H9 (cell line): ENCODE measurements at regions not wholly inside any gene's neighbourhood (a gene's known extent, or its start where the extent isn't known, plus 50 kb on each side); places are given as distances from the start of the nearest gene placed in this dataset.

Experiments used
- DNase-seq: peaks from one replicate; pipeline ENCODE4 v3.0.0-alpha.2; 2017
- H2AFZ ChIP-seq: one replicate; pipeline ENCODE4 v1.6.1; 2013; ENCODE audit warnings: mild to moderate bottlenecking, low read length, control low read depth, moderate library complexity
- H2AK5ac ChIP-seq: 2 replicates; pipeline ENCODE4 v1.6.1; 2013; ENCODE audit warnings: low read length, control low read depth, mixed read lengths; ENCODE audit not compliant: insufficient read length
- H2BK120ac ChIP-seq: one replicate; pipeline ENCODE4 v1.6.1; 2013; ENCODE audit warnings: low read depth, mild to moderate bottlenecking, low read length, control low read depth, inconsistent platforms; ENCODE audit not compliant: poor library complexity, severe bottlenecking
- H2BK12ac ChIP-seq: 2 replicates; pipeline ENCODE4 v1.6.1; 2013; ENCODE audit warnings: low read length, control low read depth, mixed read lengths, low read depth; ENCODE audit not compliant: insufficient read length
- H2BK15ac ChIP-seq: 2 replicates; pipeline ENCODE4 v1.6.1; 2013; ENCODE audit warnings: low read depth, low read length, control low read depth
- H2BK20ac ChIP-seq: one replicate; pipeline ENCODE4 v1.6.1; 2013; ENCODE audit warnings: low read depth, mild to moderate bottlenecking, low read length, control low read depth, inconsistent platforms; ENCODE audit not compliant: poor library complexity, severe bottlenecking
- H2BK5ac ChIP-seq: 2 replicates; pipeline ENCODE4 v1.6.1; 2013; ENCODE audit warnings: low read length, control low read depth, mixed read lengths; ENCODE audit not compliant: insufficient read length
- H3K14ac ChIP-seq: 2 replicates; pipeline ENCODE4 v1.6.1; 2013; ENCODE audit warnings: low read length, control low read depth; ENCODE audit not compliant: insufficient read depth
- H3K18ac ChIP-seq: 2 replicates; pipeline ENCODE4 v1.6.1; 2013; ENCODE audit warnings: low read depth, mild to moderate bottlenecking, mixed read lengths, low read length, control low read depth; ENCODE audit not compliant: insufficient read length
- H3K23ac ChIP-seq: 2 replicates; pipeline ENCODE4 v1.6.1; 2013; ENCODE audit warnings: low read length, control low read depth, mixed read lengths, low read depth; ENCODE audit not compliant: insufficient read length
- H3K23me2 ChIP-seq: 2 replicates; pipeline ENCODE4 v1.6.1; 2013; ENCODE audit warnings: low read depth, mild to moderate bottlenecking, mixed read lengths, low read length, control low read depth; ENCODE audit not compliant: insufficient read length, poor library complexity, severe bottlenecking
- H3K27ac ChIP-seq: 2 replicates; pipeline ENCODE4 v1.5.1; 2013; ENCODE audit warnings: low read length, control low read depth, mixed read lengths, low read depth; ENCODE audit not compliant: insufficient read length
- H3K27me3 ChIP-seq: 2 replicates; pipeline ENCODE4 v1.6.1; 2013; ENCODE audit warnings: low read length, control low read depth, inconsistent platforms; ENCODE audit not compliant: insufficient read depth
- H3K4ac ChIP-seq: 2 replicates; pipeline ENCODE4 v1.6.1; 2013; ENCODE audit warnings: low read depth, mild to moderate bottlenecking, control low read depth, inconsistent platforms, low read length, moderate library complexity
- H3K4me1 ChIP-seq: 2 replicates; pipeline ENCODE4 v1.6.1; 2013; ENCODE audit warnings: low read length, control low read depth, inconsistent platforms; ENCODE audit not compliant: insufficient read depth
- H3K4me2 ChIP-seq: 2 replicates; pipeline ENCODE4 v1.6.1; 2013; ENCODE audit warnings: low read length, control low read depth, mixed read lengths; ENCODE audit not compliant: insufficient read length, insufficient read depth
- H3K56ac ChIP-seq: 2 replicates; pipeline ENCODE4 v1.6.1; 2013; ENCODE audit warnings: low read depth, mild to moderate bottlenecking, mixed read lengths, low read length, control low read depth; ENCODE audit not compliant: insufficient read length
- H3K79me1 ChIP-seq: 2 replicates; pipeline ENCODE4 v1.6.1; 2013; ENCODE audit warnings: low read depth, mild to moderate bottlenecking, moderate library complexity, low read length, control low read depth, inconsistent platforms; ENCODE audit not compliant: insufficient read depth, poor library complexity, severe bottlenecking
- H3K79me2 ChIP-seq: 2 replicates; pipeline ENCODE4 v1.6.1; 2013; ENCODE audit warnings: low read length, control low read depth, inconsistent platforms; ENCODE audit not compliant: insufficient read depth
- H3K9ac ChIP-seq: 2 replicates; pipeline ENCODE4 v1.6.1; 2013; ENCODE audit warnings: low read length, control low read depth, mixed read lengths; ENCODE audit not compliant: insufficient read length; ENCODE audit errors: extremely low read depth
- H3K9me3 ChIP-seq: one replicate; pipeline ENCODE4 v1.6.1; 2013; ENCODE audit warnings: low read depth, low read length, inconsistent platforms; ENCODE audit not compliant: control insufficient read depth
- H3T11ph ChIP-seq: one replicate; pipeline ENCODE4 v1.6.1; 2013; ENCODE audit warnings: mild to moderate bottlenecking, low read length, control low read depth, inconsistent platforms
- H4K20me1 ChIP-seq: one replicate; pipeline ENCODE4 v1.6.1; 2013; ENCODE audit not compliant: control insufficient read depth, insufficient read length, insufficient read depth
- H4K5ac ChIP-seq: 2 replicates; pipeline ENCODE4 v1.6.1; 2013; ENCODE audit warnings: low read depth, mild to moderate bottlenecking, mixed read lengths, low read length, control low read depth; ENCODE audit not compliant: insufficient read length
- H4K8ac ChIP-seq: replicated peaks from 2 replicates; pipeline ENCODE4 v1.6.1; 2013; ENCODE audit warnings: low read length, control low read depth, mixed read lengths, low read depth; ENCODE audit not compliant: insufficient read length
- H4K91ac ChIP-seq: 2 replicates; pipeline ENCODE4 v1.6.1; 2013; ENCODE audit warnings: low read depth, mild to moderate bottlenecking, moderate library complexity, mixed read lengths, low read length, control low read depth; ENCODE audit not compliant: insufficient read length
- H3K27ac Mint-ChIP-seq, 3 experiments: 2 replicates in 2 of 3; 3 replicates in 1 of 3; pipeline ENCODE4 v1.8.0; 2020 to 2021; ENCODE audit warnings: mixed read lengths in 3 of 3, mild to moderate bottlenecking in 1 of 3, moderate library complexity in 1 of 3
- H3K27me3 Mint-ChIP-seq: 2 replicates; pipeline ENCODE4 v1.8.0; 2021; ENCODE audit warnings: low read depth, mild to moderate bottlenecking, moderate library complexity, mixed read lengths
- H3K36me3 Mint-ChIP-seq, 3 experiments: 2 replicates in 2 of 3; 3 replicates in 1 of 3; pipeline ENCODE4 v1.8.0; 2020 to 2021; ENCODE audit warnings: low read depth in 3 of 3, mixed read lengths in 3 of 3; ENCODE audit not compliant: insufficient read depth in 1 of 3
- H3K4me1 Mint-ChIP-seq, 2 experiments: 2 replicates each; pipeline ENCODE4 v1.8.0; 2020; ENCODE audit warnings: mixed read lengths in 2 of 2
- H3K4me3 Mint-ChIP-seq, 2 experiments: 2 replicates in 1 of 2; 3 replicates in 1 of 2; pipeline ENCODE4 v1.8.0; 2020 to 2021; ENCODE audit warnings: mild to moderate bottlenecking in 2 of 2, mixed read lengths in 2 of 2, moderate library complexity in 1 of 2
- H3K9me3 Mint-ChIP-seq, 2 experiments: 2 replicates in 1 of 2; 3 replicates in 1 of 2; pipeline ENCODE4 v1.8.0; 2020; ENCODE audit warnings: mild to moderate bottlenecking in 2 of 2, mixed read lengths in 2 of 2, moderate library complexity in 1 of 2
- WGBS: extraction: QIAGEN DNeasy Blood & Tissue Kit; methylation state at CpG from one replicate; pipeline ENCODE4 v1.1.7; 2013; ENCODE audit warnings: missing lambda C conversion rate, low lambda C conversion rate, mixed read lengths; ENCODE audit not compliant: insufficient read length; ENCODE audit errors: extremely low coverage; 5-methylcytosine and 5-hydroxymethylcytosine counted together
- TF ChIP-seq, protein P1 (sequence below): fragments of 200-600 bp; sonication (generic); conservative IDR thresholded peaks from 3 replicates; pipeline ENCODE4 v1.8.0; 2021; ENCODE audit warnings: antibody characterized with exemption, mild to moderate bottlenecking

- Histone ChIP-seq H3K27me3 (no peaks in the 10 kb centered on the region), H2AFZ (no peak overlapping the region), H3K56ac (no peak overlapping the region), H2BK120ac (no peak overlapping the region), H2BK15ac (no peak overlapping the region), H3K23me2 (no peaks in the 10 kb centered on the region), H2BK5ac (no peak overlapping the region), H3T11ph (no peak overlapping the region), H4K5ac (no peak overlapping the region), H4K91ac (no peak overlapping the region), H3K23ac (no peak overlapping the region), H3K27ac (no peak overlapping the region), H3K4me2 (no peak overlapping the region), H3K4ac (no peak overlapping the region), H2BK12ac (no peak overlapping the region), H3K4me1 (peaks cover 7% of the 10 kb centered on the region), H3K14ac (no peak overlapping the region), H3K79me2 (no peaks in the 10 kb centered on the region), H3K9ac (no peak overlapping the region), H4K8ac (no peak overlapping the region), H2BK20ac (no peak overlapping the region), H3K18ac (no peak overlapping the region), H3K9me3 (no peaks in the 10 kb centered on the region), H4K20me1 (no peaks in the 10 kb centered on the region), H3K79me1 (no peaks in the 10 kb centered on the region), H2AK5ac (no peak overlapping the region)
- no peak overlapping the region for H3K4me3 Mint-ChIP-seq
- no peaks in the 10 kb centered on the region for H3K27me3 Mint-ChIP-seq
- H3K36me3 Mint-ChIP-seq = no peaks in the 10 kb centered on the region; a peak in 3 of 7 replicates
- TF ChIP-seq, protein P1, sequence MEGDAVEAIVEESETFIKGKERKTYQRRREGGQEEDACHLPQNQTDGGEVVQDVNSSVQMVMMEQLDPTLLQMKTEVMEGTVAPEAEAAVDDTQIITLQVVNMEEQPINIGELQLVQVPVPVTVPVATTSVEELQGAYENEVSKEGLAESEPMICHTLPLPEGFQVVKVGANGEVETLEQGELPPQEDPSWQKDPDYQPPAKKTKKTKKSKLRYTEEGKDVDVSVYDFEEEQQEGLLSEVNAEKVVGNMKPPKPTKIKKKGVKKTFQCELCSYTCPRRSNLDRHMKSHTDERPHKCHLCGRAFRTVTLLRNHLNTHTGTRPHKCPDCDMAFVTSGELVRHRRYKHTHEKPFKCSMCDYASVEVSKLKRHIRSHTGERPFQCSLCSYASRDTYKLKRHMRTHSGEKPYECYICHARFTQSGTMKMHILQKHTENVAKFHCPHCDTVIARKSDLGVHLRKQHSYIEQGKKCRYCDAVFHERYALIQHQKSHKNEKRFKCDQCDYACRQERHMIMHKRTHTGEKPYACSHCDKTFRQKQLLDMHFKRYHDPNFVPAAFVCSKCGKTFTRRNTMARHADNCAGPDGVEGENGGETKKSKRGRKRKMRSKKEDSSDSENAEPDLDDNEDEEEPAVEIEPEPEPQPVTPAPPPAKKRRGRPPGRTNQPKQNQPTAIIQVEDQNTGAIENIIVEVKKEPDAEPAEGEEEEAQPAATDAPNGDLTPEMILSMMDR = no peak
- no peak for DNase-seq
- H3K27ac Mint-ChIP-seq = no peak overlapping the region
- no CpG with 5 or more reads among the region's 3 CpGs for WGBS
- peaks cover 37 to 38% of the 10 kb centered on the region in 2 experiments for H3K4me1 Mint-ChIP-seq
- H3K9me3 Mint-ChIP-seq = 0 out of 5 replicates have a peak, but pooled peaks cover 0 to 2% of the 10 kb centered on the region in 2 experiments
Measured at GRCh38 chrX:96403446-96403845, 281.2 kb upstream of the DIAPH2 start.
